ENCODE measurements at regions not wholly inside any gene's neighbourhood (a gene's known extent, or its start where the extent isn't known, plus 50 kb on each side); places are given as distances from the start of the nearest gene placed in this dataset.

DNA sequence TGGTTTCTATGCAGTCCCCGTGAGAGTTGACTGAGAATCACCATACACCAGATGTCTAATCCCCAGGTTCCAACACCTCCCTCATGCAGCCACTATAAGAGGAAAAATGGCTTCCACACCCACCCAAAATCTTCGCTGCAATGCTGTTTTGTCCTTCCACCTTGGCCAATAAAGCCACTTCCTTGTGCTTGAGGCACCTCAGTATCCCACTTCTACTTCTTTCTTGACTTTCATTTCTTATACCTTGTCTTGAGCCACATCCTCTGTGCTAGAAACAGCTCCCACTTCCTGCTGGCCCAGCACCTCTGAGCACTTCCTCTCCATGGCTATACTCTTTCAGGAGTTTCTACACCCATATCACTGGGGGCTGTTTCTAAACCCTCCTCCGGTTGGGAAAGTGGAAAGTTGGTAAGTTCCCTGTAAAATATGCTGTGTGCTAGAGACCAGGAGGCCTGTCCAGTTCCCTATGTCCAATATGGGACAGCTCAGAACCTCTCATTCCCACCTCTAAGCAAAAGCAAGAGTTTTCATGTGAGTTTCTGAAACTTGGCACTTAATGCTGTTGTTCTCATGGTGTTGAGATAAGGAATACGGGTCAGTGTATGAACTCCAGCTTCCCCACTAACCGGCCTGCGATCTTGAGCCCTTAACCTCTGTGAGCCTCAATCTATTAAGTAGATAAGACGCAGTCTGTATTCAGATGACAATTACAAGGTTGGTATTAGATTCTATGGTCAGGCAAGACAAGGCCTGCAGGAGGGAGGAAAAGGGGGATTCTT is 209.1 kb upstream of the ID2 start:
- DNase-seq (ENCODE audit: low spot score): no peak

DNA sequence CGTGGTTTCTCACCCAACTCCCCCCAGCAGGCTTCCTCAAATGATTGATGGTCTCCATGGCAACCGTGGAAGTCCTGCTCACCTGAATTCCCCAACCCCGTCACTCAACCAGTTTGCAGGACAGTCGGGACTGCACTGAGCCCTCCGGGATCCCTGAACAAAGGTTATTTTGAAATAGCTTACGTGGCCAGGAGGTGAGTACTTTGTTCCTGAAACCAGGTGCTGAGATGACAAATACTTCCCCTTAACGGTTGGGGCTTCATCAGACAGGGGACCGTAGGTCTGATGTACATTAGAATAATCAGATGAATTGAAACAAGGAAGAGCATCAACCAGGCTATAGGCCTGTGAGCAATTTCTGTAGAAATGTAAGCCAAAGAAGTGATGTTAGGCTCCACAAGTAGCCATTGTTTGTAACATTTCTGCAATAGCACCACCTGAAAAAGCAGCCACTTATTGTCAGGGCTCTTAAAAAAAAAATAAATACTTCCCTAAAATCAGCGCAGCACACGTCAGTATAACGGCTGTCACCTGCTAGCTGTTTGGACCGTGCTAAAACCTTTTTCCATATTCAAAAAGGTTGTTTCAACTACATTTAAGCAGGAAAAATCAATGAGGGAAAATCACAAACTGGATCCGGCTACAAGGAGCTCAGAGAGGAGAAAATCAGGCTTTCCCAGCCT is 206.4 kb upstream of the ID2 start:
- DNase-seq (ENCODE audit: low spot score): no peak

DNA sequence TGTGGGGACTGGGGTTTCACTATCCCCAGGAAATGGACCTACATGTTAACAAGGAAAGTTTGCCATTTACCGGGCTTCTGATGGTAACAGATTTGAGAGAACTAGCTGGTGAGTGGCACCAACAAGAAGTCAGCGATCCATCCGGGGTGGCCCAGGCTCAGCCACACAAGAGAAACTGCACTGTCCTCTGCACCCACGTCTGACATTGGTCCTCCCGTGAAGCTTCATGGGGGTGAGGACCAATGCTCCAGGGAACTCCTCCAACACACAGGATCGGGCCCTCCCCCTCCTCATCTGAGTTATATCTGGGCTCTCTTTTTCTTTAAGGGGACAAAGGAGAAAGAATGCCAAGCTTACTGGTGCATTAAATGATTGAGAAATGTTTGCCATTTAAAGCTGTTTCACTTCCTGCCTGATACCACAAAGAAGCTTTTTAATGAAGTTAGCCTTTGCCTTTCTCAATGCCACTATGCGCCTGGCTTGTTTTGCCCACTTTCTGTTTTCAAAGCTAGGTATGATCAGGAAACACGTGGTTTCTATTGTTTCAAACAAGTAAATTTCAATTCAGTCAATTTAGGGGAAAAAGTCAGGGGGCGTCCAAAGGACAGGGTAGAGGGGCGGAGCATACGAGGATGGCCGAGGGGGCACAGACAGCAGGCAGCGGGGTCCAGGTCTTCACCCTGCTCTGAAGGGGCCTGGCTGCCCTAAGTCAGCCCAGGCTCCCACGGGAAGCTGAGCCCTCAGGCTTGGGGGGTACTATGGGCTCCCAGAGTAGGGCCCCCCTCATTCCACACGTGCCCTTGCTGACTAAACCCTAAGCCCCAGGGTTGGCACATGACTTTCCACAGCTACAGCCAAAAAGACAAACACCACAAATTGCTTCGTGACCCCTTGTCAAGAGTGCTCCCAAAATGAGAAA is 204.0 kb upstream of the ID2 start:
- DNase-seq (ENCODE audit: low spot score): no peak

DNA sequence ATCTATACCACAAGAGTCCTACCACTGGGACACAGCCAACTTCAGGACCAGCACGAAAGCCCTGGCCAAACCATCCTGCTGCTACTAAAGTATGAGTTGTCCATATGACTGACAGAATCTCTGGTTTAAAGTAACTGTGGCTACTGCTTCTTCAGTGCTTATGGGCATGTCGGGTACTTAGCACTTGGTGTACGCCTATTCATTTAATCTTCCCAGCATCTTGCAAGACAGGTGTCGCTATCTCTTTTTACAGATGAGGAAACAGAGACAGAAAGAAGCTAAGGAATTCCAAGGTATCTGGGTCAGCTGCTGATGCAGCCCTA is 203.4 kb upstream of the ID2 start:
- no peak for DNase-seq (ENCODE audit: low spot score)

DNA sequence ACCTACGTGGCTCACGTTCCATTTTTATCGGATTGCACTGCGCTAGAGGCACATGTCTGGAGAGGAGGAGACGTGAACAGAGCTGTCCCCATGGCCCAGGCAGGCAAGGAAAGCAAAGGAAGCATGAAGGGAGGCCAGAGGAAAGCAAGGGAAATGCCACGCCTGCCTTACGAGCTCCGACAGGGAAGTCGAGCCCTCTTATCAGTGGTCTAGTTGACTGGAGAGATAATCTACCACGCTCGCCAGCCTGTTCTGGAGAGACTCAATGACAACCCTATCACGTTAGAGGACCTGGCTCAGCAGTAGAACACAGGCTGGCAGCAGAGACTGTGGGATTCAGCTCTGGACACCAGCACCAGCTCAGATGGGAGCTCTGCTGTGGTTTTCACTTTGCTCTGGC is 202.6 kb upstream of the ID2 start:
- no peak for DNase-seq (ENCODE audit: low spot score)

DNA sequence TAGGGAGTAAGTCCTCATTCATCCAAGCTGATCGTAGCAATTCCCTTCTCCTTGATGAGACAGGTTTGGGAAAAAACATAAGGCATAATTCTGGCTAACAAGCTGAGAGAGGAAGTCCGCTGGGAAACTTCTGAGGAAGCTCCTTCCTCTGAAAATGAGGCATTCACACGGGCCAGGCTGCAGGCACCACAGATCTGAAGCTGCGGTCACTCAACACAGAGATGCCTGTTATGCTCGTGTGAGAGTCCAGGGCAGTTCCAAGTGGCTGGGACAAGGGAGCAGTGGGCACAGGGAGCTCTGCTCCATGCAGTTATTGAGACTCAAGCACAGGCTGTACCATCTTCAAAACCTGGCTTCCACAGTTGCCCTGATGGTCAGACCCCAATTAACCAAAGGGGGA is 200.9 kb upstream of the ID2 start:
- DNase-seq (ENCODE audit: low spot score): no peak

DNA sequence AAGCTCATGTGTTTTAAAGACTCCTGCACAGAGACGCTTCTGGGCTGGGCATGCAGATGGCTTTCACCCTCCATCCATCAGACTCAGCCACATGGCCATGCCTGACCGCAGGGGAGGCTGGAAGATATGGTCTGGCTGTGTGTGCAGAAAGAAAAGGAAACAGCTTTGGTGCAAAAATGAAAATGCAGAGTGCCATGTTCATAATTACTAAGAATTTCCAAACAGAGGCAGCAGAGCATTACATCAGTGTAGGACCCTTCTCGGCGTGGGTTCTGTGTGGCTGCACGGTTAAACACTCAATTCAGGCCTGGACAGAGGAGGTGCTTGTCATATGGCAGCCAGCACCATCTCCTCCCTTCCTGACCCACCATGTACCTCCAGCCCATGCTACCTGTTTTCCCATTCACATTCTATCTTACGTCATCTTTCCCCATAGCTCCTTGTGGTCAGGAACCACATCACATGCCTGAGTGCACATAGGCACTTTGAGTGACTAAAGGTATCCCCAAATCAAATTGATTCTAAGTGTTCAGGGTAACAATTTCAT is 200.3 kb upstream of the ID2 start:
- DNase-seq (ENCODE audit: low spot score): no peak

DNA sequence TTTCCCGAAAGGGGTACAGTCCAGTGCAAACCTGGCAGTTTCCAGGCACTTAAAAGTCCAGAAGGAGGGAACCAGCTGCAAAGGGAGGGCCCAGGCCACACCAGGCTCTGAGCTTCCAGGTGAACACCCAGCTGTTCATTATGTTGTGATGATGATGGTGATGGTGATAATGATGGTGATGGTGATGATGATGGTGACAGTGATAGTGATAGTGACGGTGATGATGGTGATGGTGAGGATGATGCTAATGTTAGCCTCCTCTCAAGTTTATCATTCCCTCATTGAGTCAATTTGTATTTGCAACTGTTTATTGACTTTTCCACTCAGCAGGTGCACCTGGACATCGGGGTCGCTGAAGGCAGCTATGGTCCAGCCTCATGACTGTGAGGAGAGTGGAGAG is 199.4 kb upstream of the ID2 start:
- no peak for DNase-seq (ENCODE audit: low spot score)

DNA sequence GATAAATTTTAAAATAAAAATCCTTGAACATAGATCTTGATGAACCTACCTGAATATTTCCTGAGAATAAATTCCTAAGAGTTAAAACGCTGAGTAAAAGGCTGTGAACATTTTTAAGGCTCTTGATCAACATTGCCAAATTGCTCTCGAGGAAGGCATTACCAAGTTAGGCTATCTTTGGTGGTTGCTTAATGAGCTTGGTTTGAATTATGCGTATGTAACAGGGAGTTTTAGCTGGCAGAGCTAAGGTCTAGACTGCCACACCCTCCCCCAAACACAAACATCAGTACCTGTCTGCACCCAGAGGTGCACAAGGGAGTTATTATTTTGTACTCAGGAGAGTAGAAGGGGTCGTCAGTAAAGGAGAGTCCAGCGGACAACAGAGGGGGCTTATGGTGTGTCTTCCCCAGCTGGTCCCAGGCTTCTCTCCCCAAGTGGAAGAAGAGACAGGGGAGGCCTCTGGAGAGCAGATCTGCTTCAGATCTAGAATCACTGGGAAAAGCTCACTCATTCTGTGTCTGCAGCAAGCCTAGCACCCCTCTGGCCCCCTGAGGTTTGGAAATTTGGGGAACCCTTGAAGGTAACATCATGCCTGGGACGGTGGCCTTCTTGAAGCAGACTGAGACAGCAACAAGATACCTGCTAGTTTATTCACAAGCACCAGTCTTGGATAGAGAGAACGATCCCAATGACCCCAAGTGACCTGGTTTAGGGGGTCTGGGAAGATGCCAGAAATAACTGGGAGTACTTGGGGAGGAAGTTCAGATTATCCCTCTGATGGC is 197.2 kb upstream of the ID2 start:
- DNase-seq (ENCODE audit: low spot score): no peak

DNA sequence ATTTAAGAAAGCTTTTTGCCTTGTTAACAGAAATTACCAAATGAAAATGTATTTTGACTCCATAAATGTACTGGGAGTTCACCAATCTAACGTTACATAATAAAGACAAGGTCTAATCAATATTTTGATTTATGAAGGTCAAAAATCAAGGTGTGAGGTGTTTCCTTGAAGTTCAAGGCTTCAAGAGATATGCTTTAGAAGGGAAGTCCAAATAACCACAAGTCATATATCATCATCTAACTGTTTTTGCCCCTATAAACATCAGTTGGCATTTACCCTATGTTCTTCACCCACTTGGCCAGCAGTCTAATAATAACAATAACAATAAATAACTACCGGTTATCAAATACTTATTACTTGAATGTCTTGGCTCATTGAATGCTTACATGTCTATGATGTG is 196.1 kb upstream of the ID2 start:
- DNase-seq (ENCODE audit: low spot score): no peak

DNA sequence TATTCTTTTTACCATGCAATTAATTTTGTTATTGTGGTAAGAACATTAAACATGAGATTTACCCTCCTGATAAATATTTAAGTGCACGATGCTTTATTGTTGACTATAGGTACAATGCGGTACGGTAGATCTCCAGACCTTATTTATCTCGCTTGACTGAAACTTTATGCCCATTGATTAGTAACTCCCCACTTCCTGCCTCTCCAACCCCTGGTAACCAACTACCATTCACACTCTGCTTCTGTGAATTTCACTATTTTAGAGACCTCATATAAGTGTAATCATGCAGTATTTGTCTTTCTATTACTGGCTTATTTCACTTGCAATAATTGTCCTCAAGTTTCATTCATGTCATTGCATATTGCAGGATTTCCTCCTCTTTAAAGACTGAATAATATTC is 195.7 kb upstream of the ID2 start:
- no peak for DNase-seq (ENCODE audit: low spot score)

DNA sequence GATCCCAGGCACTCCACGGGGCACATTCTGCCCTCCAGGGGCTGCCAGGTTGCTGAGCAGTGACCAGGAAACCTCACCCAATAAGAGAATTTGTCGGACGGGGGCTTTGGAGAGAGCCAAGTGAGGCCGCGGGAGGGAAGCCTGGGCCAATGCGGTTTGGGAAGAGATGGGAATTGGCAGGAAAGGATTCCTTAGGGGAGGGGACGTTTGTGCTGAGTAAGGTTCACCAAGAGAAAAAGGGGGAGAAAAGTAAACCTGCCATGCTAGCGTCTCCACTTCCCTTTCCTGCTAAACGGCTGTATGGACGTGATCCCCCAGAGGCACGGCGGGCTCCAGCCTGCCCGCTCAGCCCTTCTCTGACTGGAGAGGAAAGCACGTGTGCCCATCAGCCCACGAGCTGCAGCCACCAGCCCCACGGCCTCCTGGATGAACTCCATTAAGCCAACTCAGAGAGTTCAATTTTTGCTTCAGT is 194.4 kb upstream of the ID2 start:
- no peak for DNase-seq (ENCODE audit: low spot score)

DNA sequence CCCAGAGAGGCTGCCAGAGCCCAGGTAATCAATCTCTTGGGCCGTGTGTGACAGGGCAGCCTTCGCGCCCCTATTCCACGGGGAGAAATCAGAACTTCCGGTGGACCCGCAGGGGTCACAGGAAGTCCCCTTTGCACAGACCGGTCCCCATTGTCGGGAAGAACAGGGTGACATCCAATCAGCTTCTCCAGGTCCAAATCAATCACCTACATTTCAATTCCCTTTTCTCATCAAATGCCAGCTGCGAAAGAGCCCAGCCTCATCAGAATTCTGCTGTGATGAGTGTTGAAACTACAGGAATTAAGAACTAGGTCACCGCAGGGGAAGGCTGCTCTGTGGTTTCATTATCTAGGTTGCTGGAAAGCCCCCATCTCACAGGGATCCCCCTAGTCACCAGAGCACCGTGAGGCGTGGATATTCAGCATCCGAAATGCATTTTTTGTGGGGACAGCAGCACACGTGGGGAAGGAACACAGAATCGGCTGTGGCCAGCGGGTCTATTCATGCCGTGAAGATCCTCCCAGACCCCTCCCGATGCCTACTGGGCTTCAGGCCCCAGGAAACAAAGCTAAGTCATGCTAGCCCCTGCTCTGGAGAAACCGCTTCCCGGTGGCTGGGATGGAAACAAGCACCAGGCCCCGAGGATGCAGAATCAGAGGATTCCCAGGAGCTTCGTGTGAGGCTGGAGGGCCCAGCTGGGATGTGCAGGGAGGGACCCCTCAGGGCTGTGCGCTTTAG is 193.7 kb upstream of the ID2 start:
- no peak for DNase-seq (ENCODE audit: low spot score)

DNA sequence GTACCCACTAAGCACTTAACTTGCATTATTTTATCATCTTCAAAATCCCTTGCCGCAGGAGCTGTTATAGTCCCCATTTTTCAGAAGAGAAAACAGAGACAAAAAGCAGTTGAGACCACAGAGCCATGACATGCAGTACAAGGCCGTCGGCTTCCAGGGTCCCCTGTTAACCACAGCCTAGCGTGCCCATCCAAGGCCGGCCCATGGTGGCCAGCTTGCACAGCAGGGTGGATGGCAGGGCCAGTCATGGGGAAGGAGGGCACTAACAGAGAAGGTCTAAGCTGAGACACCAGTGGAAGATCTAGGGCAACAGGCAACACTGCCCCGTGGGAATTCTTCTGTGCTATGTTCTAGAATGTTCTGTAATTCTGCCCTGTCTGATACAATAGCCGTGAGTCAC is 192.6 kb upstream of the ID2 start:
- DNase-seq (ENCODE audit: low spot score): no peak

DNA sequence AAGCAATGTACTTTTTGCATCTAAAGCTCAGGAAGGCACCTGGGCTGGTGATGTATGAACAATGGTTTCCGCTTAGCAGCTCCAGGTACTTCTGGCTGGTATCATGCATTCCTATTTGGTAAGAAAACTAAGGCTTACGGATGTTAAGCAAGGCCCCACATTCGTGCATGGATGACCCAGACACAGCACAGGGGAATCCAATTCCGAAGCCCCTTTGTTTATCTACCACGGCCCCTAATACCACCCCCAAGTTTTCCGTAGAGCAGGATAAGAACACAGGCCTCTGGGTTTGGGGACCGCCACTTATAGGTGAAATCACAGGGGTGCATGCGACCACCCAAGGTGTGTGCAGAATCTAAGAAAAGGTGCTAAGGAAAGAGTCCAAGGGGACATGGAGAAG is 192.1 kb upstream of the ID2 start:
- DNase-seq (ENCODE audit: low spot score): no peak

DNA sequence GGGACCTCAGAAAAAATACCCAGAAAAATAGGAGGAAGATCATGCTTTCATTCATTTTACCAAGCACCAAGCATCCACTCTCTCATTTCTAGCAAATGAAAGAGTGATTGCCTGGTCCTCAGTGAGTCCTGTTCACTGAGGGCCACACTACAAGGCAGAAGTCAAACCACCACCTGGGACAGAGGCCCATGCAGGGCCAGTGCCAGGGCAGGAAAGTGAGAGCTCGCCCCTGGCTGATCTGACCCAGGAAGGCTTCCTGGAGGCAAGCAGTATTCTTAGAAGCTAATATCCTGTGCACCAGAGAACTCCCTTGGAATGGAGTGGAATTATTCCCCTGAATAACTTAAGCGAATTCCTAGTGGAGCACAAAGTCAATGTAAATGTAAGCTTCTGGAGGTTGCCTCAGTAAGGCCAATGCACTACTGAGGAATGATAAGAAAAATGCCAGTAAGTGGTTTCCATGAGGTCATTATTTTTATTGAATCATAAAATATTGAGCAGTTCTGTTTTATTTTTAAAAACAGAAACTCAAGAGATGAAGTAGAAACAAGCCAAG is 191.6 kb upstream of the ID2 start:
- no peak for DNase-seq (ENCODE audit: low spot score)

DNA sequence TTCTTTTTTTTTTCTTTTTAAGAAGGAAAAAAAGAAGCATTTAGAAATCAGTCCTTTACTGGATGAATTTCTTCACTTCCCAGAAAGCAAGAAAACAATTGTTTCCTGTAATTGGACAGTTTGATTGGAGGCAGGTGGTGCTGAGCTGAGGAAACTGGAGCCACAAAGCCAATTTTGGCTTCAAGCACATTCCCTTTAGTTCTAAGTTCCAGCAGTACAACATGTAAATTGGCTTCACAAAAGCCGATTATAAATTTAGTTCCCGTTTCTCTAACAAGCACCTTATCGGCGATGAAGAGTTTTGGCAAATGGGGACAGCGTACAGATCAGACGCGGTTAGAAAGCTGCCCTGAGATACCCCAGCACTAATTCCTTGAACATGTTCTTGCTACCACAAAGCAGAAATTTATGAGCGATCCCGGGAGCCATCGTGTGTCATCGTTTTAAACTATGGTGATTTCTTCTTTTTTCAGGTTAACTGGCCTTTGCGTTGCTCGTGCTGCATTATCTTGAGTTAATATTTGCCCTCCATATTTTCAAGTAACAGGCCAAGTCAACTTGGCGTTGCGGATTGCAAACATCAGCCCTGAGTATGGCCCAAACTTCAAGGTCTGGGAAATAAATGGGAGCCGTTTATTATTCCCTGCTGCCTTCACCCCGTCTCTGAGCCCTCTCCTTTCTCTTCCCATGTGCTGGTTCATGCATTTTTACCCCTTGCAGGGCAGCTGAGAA is 190.4 kb upstream of the ID2 start:
- no peak for DNase-seq (ENCODE audit: low spot score)

DNA sequence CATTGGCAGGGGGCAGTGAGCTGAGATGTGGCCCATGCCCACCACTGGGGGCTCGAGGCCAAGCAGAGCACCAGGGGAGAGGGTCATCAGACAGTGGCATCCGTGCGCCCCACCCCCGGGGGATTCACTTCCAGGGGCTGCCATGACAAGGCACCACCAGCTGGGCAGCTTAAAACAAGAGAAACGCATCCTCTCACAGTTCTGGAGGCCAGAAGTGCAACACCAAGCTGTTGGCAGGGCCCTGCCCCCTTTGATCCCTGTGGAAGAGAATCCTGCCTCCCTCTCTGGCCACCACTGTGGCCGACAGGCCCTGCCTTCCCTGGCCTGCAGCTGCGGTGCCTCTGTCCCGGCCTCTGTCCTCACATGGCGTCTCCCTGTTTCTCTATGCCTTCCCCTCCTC is 187.7 kb upstream of the ID2 start:
- no peak for DNase-seq (ENCODE audit: low spot score)

DNA sequence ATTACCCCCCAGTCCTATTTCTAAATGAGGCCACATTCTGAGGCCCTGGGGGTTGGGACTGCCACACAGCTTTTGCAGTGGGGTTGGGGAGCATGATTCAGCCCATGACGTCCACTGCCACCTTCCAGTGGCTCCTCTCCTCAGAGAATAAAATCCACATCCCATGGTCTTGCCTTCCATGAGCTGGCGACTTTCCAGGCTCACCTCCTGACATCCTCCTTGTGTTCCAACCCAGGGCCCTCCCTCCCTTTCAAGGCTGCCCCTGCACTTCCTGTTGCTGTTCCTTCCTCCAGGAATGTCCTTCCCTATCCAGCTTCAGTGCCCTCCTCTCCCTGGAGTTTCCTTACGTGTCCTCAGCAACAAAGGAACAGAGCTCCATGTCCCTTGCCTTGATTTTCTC is 187.3 kb upstream of the ID2 start:
- no peak for DNase-seq (ENCODE audit: low spot score)

All from D341Med (cell line).